ENCODE measurements at regions not wholly inside any gene's neighbourhood (a gene's known extent, or its start where the extent isn't known, plus 50 kb on each side); places are given as distances from the start of the nearest gene placed in this dataset.

- H3K4me3 ChIP-seq (ENCODE audit: low read depth, low read length) = no peak overlapping the region
- no peaks in the 10 kb centered on the region for H3K36me3 ChIP-seq (ENCODE audit: control insufficient read depth, insufficient read depth, low read length)
- no peaks in the 10 kb centered on the region for H3K27me3 ChIP-seq (ENCODE audit: control insufficient read depth, insufficient read depth, low read length)
- ChIA-PET POLR2A (no interaction called here), CTCF (interaction anchor here (0.7 kb wide), 1 partner anchor 147 kb away, joined by 3 read pairs; no protein-coding TSS in a partner anchor)
- no peak for TF ChIP-seq CTCF (IDR thresholded peaks at IDR 0.05; ENCODE audit: insufficient read depth, low read depth, low read length)
- no peak for DNase-seq (ENCODE audit: low read depth)
Measured at GRCh38 chr3:176661432-176661964, 535.8 kb downstream of the TBL1XR1 start.

- TF ChIP-seq CTCF (IDR thresholded peaks at IDR 0.05; ENCODE audit: insufficient read depth, low read depth, low read length) = no peak
- POLR2A ChIA-PET = no interaction called here
- CTCF ChIA-PET = no interaction called here
- Histone ChIP-seq H3K4me3 (ENCODE audit: low read depth, low read length) (no peak overlapping the region), H3K36me3 (ENCODE audit: control insufficient read depth, insufficient read depth, low read length) (no peaks in the 10 kb centered on the region), H3K27me3 (ENCODE audit: control insufficient read depth, insufficient read depth, low read length) (no peaks in the 10 kb centered on the region)
- no peak for DNase-seq (ENCODE audit: low read depth)
Measured at GRCh38 chr3:176655404-176656094, 541.7 kb downstream of the TBL1XR1 start.

GRCh38 chr3:176651622-176652021 lies 545.7 kb downstream of the TBL1XR1 start:
- no peaks in the 10 kb centered on the region for H3K36me3 ChIP-seq (ENCODE audit: control insufficient read depth, insufficient read depth, low read length)
- TF ChIP-seq CTCF (IDR thresholded peaks at IDR 0.05; ENCODE audit: insufficient read depth, low read depth, low read length) = no peak
- H3K4me3 ChIP-seq (ENCODE audit: low read depth, low read length) = no peak overlapping the region
- ChIA-PET CTCF (interaction anchor here (1.6 kb wide), 1 partner anchor 13 kb away, joined by 3 read pairs; no protein-coding TSS in a partner anchor), POLR2A (no interaction called here)
- H3K27me3 ChIP-seq (ENCODE audit: control insufficient read depth, insufficient read depth, low read length) = no peaks in the 10 kb centered on the region
- no peak for DNase-seq (ENCODE audit: low read depth)

GRCh38 chr3:176650478-176650877 lies 546.8 kb downstream of the TBL1XR1 start:
- CTCF ChIA-PET = interaction anchor here (0.9 kb wide), 1 partner anchor 9 kb away, joined by 3 read pairs; no protein-coding TSS in a partner anchor
- H3K27me3 ChIP-seq (ENCODE audit: control insufficient read depth, insufficient read depth, low read length) = no peaks in the 10 kb centered on the region
- POLR2A ChIA-PET = no interaction called here
- H3K36me3 ChIP-seq (ENCODE audit: control insufficient read depth, insufficient read depth, low read length) = no peaks in the 10 kb centered on the region
- no peak overlapping the region for H3K4me3 ChIP-seq (ENCODE audit: low read depth, low read length)
- 0 out of 2 replicates have a peak, but pooled peaks have one; percentile 0 for TF ChIP-seq CTCF (IDR thresholded peaks at IDR 0.05; ENCODE audit: insufficient read depth, low read depth, low read length)
- DNase-seq (ENCODE audit: low read depth) = no peak

GRCh38 chr3:176647987-176648386 lies 549.3 kb downstream of the TBL1XR1 start:
- ChIA-PET POLR2A (no interaction called here), CTCF (no interaction called here)
- no peak overlapping the region for H3K4me3 ChIP-seq (ENCODE audit: low read depth, low read length)
- DNase-seq (ENCODE audit: low read depth) = no peak
- TF ChIP-seq CTCF (IDR thresholded peaks at IDR 0.05; ENCODE audit: insufficient read depth, low read depth, low read length) = no peak
- no peaks in the 10 kb centered on the region for H3K27me3 ChIP-seq (ENCODE audit: control insufficient read depth, insufficient read depth, low read length)
- no peaks in the 10 kb centered on the region for H3K36me3 ChIP-seq (ENCODE audit: control insufficient read depth, insufficient read depth, low read length)
